Calu3 (cell line): ENCODE measurements at regions not wholly inside any gene's neighbourhood (a gene's known extent, or its start where the extent isn't known, plus 50 kb on each side); places are given as distances from the start of the nearest gene placed in this dataset.

Experiments used
- BruUV-seq: library from RNA; stranded (reverse); fragments of 400-500 nt; replicated peaks from 2 replicates; lab custom pipeline; 2021; lab: Mats Ljungman, UMichigan
- CTCF ChIA-PET: fragments of 300-600 bp; sonication (Branson Sonifier 250); formaldehyde crosslinking; loops from one replicate; lab custom pipeline; 2022; ENCODE audit warnings: antibody characterized with exemption; lab: Charles Lee
- DNase-seq: peaks from one replicate; pipeline ENCODE4 v3.0.0; 2022
- H3K27ac Mint-ChIP-seq: one replicate; pipeline ENCODE4 v1.8.0; 2022; ENCODE audit warnings: mixed read lengths; ENCODE audit not compliant: unreplicated experiment
- H3K27me3 Mint-ChIP-seq: one replicate; pipeline ENCODE4 v1.8.0; 2022; ENCODE audit warnings: mixed read lengths; ENCODE audit not compliant: unreplicated experiment
- H3K36me3 Mint-ChIP-seq: one replicate; pipeline ENCODE4 v1.8.0; 2022; ENCODE audit warnings: mild to moderate bottlenecking, moderate library complexity, mixed read lengths; ENCODE audit not compliant: insufficient read depth, unreplicated experiment
- H3K4me1 Mint-ChIP-seq: one replicate; pipeline ENCODE4 v1.8.0; 2022; ENCODE audit warnings: mild to moderate bottlenecking, low read depth, mixed read lengths; ENCODE audit not compliant: unreplicated experiment
- H3K4me3 Mint-ChIP-seq: one replicate; pipeline ENCODE4 v1.8.0; 2022; ENCODE audit warnings: mild to moderate bottlenecking, low read depth, moderate library complexity, mixed read lengths; ENCODE audit not compliant: unreplicated experiment
- H3K9me3 Mint-ChIP-seq: one replicate; pipeline ENCODE4 v1.8.0; 2022; ENCODE audit warnings: low read depth, mixed read lengths; ENCODE audit not compliant: unreplicated experiment
- CTCF ChIP-seq: fragments of 200-600 bp; IDR thresholded peaks from one replicate; pipeline ENCODE4 v1.8.0; 2022; ENCODE audit warnings: antibody characterized with exemption; ENCODE audit not compliant: unreplicated experiment
- intact Hi-C: fragments of 100-400 bp; cut with micrococcal nuclease; formaldehyde crosslinking; loops from one replicate; pipeline ENCODE4 v1.10.0; 2022; ENCODE audit not compliant: unreplicated experiment

GRCh38 chr6:100952006-100952405 is 70.9 kb upstream of the ASCC3 start:
- CTCF ChIA-PET, result no interaction called here
- no peak for DNase-seq
- no peak overlapping the region for H3K4me3 Mint-ChIP-seq
- peaks cover 7% of the 10 kb centered on the region for H3K9me3 Mint-ChIP-seq
- intact Hi-C loops, result no loop called here
- no peak for TF ChIP-seq CTCF
- BruUV-seq, result no TSS peak
- peaks cover 8% of the 10 kb centered on the region for H3K4me1 Mint-ChIP-seq
- H3K27ac Mint-ChIP-seq, result no peak overlapping the region
- no peaks in the 10 kb centered on the region for H3K27me3 Mint-ChIP-seq
- no peaks in the 10 kb centered on the region for H3K36me3 Mint-ChIP-seq

- intact Hi-C loops, result no loop called here
- Mint-ChIP-seq H3K4me3 (no peak overlapping the region), H3K36me3 (no peaks in the 10 kb centered on the region), H3K9me3 (no peaks in the 10 kb centered on the region), H3K27ac (no peak overlapping the region), H3K27me3 (no peaks in the 10 kb centered on the region), H3K4me1 (no peaks in the 10 kb centered on the region)
- BruUV-seq, result no TSS peak
- no peak for DNase-seq
- CTCF ChIA-PET, result interaction anchor here (0.5 kb wide), 1 partner anchor 39 kb away, joined by 7 read pairs; no protein-coding TSS in a partner anchor
- TF ChIP-seq CTCF, result no peak
Measured at GRCh38 chr6:100959280-100959679, 78.2 kb upstream of the ASCC3 start.

- no TSS peak for BruUV-seq
Measured at GRCh38 chr6:100962466-100962865, 81.3 kb upstream of the ASCC3 start.

GRCh38 chr6:100965067-100965466 is 83.9 kb upstream of the ASCC3 start:
- H3K9me3 Mint-ChIP-seq, result peaks cover 5% of the 10 kb centered on the region
- no peak for TF ChIP-seq CTCF
- H3K27ac Mint-ChIP-seq, result no peak overlapping the region
- DNase-seq, result no peak
- no TSS peak for BruUV-seq
- no peaks in the 10 kb centered on the region for H3K27me3 Mint-ChIP-seq
- no peaks in the 10 kb centered on the region for H3K36me3 Mint-ChIP-seq
- CTCF ChIA-PET, result no interaction called here
- intact Hi-C loops, result no loop called here
- H3K4me1 Mint-ChIP-seq, result no peaks in the 10 kb centered on the region
- no peak overlapping the region for H3K4me3 Mint-ChIP-seq

More at GRCh38 chr6:100962466-100962865, 81.3 kb upstream of the ASCC3 start:
- Mint-ChIP-seq H3K9me3 (no peaks in the 10 kb centered on the region), H3K36me3 (no peaks in the 10 kb centered on the region), H3K27me3 (no peaks in the 10 kb centered on the region), H3K4me3 (no peak overlapping the region), H3K27ac (no peak overlapping the region), H3K4me1 (no peaks in the 10 kb centered on the region)
- DNase-seq, result no peak
- intact Hi-C loops, result no loop called here
- TF ChIP-seq CTCF, result no peak
- CTCF ChIA-PET, result no interaction called here
